Activated CD8-positive, alpha-beta T cell treated with anti-CD3 and anti-CD28 coated beads for 36 hours (primary cell): ENCODE measurements at regions not wholly inside any gene's neighbourhood (a gene's known extent, or its start where the extent isn't known, plus 50 kb on each side); places are given as distances from the start of the nearest gene placed in this dataset.

Experiments
- ATAC-seq: fragments of 200-7000 bp; cut with Tn5 transposase; one replicate; pipeline ENCODE4 v1.10.0; 2021; ENCODE audit warnings: mild to moderate bottlenecking, moderate library complexity
- CTCF ChIA-PET: fragments of 350-600 bp; sonication (Branson Sonifier 250); formaldehyde crosslinking; loops from one replicate; lab custom pipeline; 2021; ENCODE audit warnings: antibody characterized with exemption; lab: Charles Lee
- POLR2A ChIA-PET: fragments of 350-600 bp; sonication (Branson Sonifier 250); formaldehyde crosslinking; loops from one replicate; lab custom pipeline; 2021; ENCODE audit warnings: antibody characterized with exemption; lab: Charles Lee
- DNase-seq: peaks from one replicate; pipeline ENCODE4 v3.0.0-alpha.2; 2020
- H3K27ac Mint-ChIP-seq: one replicate; pipeline ENCODE4 v1.8.0; 2021; ENCODE audit warnings: mild to moderate bottlenecking, mixed read lengths
- H3K27me3 Mint-ChIP-seq: one replicate; pipeline ENCODE4 v1.8.0; 2021; ENCODE audit warnings: mixed read lengths
- H3K36me3 Mint-ChIP-seq: one replicate; pipeline ENCODE4 v1.8.0; 2021; ENCODE audit warnings: low read depth, mixed read lengths
- H3K4me1 Mint-ChIP-seq: one replicate; pipeline ENCODE4 v1.8.0; 2021; ENCODE audit warnings: low read depth, mixed read lengths
- H3K4me3 Mint-ChIP-seq: one replicate; pipeline ENCODE4 v1.8.0; 2021; ENCODE audit warnings: mild to moderate bottlenecking, moderate library complexity, mixed read lengths
- H3K9me3 Mint-ChIP-seq: one replicate; pipeline ENCODE4 v1.8.0; 2021; ENCODE audit warnings: mixed read lengths
- CTCF ChIP-seq: fragments of 200-600 bp; IDR thresholded peaks from one replicate; pipeline ENCODE4 v1.8.0; 2022; ENCODE audit warnings: antibody characterized with exemption, mild to moderate bottlenecking
- intact Hi-C: fragments of 100-400 bp; cut with micrococcal nuclease; formaldehyde crosslinking; loops from one replicate; pipeline ENCODE4 v1.10.0; 2022

- ATAC-seq: no peak
- no peaks in the 10 kb centered on the region for H3K27me3 Mint-ChIP-seq
- H3K4me3 Mint-ChIP-seq: no peak overlapping the region
- no peak for TF ChIP-seq CTCF
- H3K9me3 Mint-ChIP-seq: no peaks in the 10 kb centered on the region
- no peak overlapping the region for H3K27ac Mint-ChIP-seq
- no peaks in the 10 kb centered on the region for H3K4me1 Mint-ChIP-seq
- POLR2A ChIA-PET: no interaction called here
- CTCF ChIA-PET: no interaction called here
- intact Hi-C loops: no loop called here
- H3K36me3 Mint-ChIP-seq: no peaks in the 10 kb centered on the region
- DNase-seq: no peak
Measured at GRCh38 chr11:90531001-90531400, 308.2 kb upstream of the CHORDC1 start.

GRCh38 chr11:90525962-90526361 is 303.1 kb upstream of the CHORDC1 start:
- Mint-ChIP-seq H3K9me3 (no peaks in the 10 kb centered on the region), H3K4me3 (no peak overlapping the region)

GRCh38 chr11:90512846-90513245 is 290.0 kb upstream of the CHORDC1 start:
- no peak for ATAC-seq
- no peak for DNase-seq
- Mint-ChIP-seq H3K27ac (no peak overlapping the region), H3K36me3 (no peaks in the 10 kb centered on the region), H3K4me3 (no peak overlapping the region), H3K4me1 (no peaks in the 10 kb centered on the region), H3K27me3 (no peaks in the 10 kb centered on the region), H3K9me3 (no peaks in the 10 kb centered on the region)
- no peak for TF ChIP-seq CTCF
- intact Hi-C loops: no loop called here
- CTCF ChIA-PET: no interaction called here
- POLR2A ChIA-PET: no interaction called here

More at GRCh38 chr11:90525962-90526361, 303.1 kb upstream of the CHORDC1 start:
- ChIA-PET CTCF (no interaction called here), POLR2A (no interaction called here)
- ATAC-seq: no peak
- H3K27ac Mint-ChIP-seq: no peak overlapping the region
- no peak for TF ChIP-seq CTCF
- H3K36me3 Mint-ChIP-seq: no peaks in the 10 kb centered on the region
- DNase-seq: no peak
- intact Hi-C loops: no loop called here
- H3K4me1 Mint-ChIP-seq: no peaks in the 10 kb centered on the region
- no peaks in the 10 kb centered on the region for H3K27me3 Mint-ChIP-seq

- ATAC-seq (no peak), DNase-seq (no peak)
- CTCF ChIA-PET: no interaction called here
- TF ChIP-seq CTCF: no peak
- Mint-ChIP-seq H3K36me3 (no peaks in the 10 kb centered on the region), H3K9me3 (no peaks in the 10 kb centered on the region), H3K27me3 (no peaks in the 10 kb centered on the region), H3K4me1 (no peaks in the 10 kb centered on the region), H3K27ac (no peak overlapping the region), H3K4me3 (no peak overlapping the region)
- POLR2A ChIA-PET: no interaction called here
- intact Hi-C loops: no loop called here
Measured at GRCh38 chr11:90510839-90511238, 288.0 kb upstream of the CHORDC1 start.

DNA sequence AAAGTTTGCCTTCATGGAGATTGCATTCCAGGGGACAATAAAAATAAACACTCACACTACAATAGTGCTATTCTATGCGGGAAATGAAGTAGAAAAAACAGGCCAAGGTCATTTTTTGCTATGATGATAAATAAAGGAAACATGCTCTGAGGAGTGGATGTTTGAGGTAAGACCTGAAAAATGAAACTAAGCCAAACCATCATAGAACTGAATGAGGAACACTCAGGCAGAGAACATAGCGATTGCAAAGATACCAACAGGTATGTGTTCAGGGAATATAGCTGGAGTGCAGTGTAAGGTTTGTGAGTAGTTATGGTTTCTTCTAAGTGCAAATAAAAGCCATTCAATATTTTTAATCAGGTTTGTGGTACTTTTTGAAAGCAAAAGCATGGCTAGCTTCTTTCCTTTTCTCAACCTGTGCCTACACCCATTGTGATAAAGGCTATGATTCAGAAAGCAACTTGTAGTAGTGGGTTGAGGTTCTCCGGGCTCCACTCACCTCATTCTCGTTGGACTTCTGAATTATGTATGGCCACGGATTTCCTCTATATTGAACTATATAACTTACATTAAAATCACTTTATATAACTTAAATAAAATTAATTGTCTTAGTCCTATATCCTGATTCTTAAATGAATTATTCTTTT is 278.2 kb upstream of the CHORDC1 start:
- ChIA-PET CTCF (no interaction called here), POLR2A (no interaction called here)
- no peaks in the 10 kb centered on the region for H3K27me3 Mint-ChIP-seq
- TF ChIP-seq CTCF: no peak
- DNase-seq (no peak), ATAC-seq (no peak)
- no peaks in the 10 kb centered on the region for H3K36me3 Mint-ChIP-seq
- no peaks in the 10 kb centered on the region for H3K4me1 Mint-ChIP-seq
- H3K9me3 Mint-ChIP-seq: peaks cover 7% of the 10 kb centered on the region
- no peak overlapping the region for H3K27ac Mint-ChIP-seq
- H3K4me3 Mint-ChIP-seq: no peak overlapping the region
- intact Hi-C loops: no loop called here
